GM18867 (cell line): ENCODE measurements at regions not wholly inside any gene's neighbourhood (a gene's known extent, or its start where the extent isn't known, plus 50 kb on each side); places are given as distances from the start of the nearest gene placed in this dataset.
"Not testable (repeated sequence)": the region's sequence is repeated elsewhere in the genome, so short reads cannot be mapped to it uniquely, and the experiment has no call there.

Experiments used
- ATAC-seq: cut with Tn5 transposase; IDR thresholded peaks from one replicate; pipeline ENCODE4 v1.9.1; 2021; ENCODE audit warnings: mild to moderate bottlenecking, moderate library complexity; ENCODE audit not compliant: unreplicated experiment

GRCh38 chr2:95762023-95763021 is 170.5 kb downstream of the TRIM43 start:
- not testable (repeated sequence) for ATAC-seq

DNA sequence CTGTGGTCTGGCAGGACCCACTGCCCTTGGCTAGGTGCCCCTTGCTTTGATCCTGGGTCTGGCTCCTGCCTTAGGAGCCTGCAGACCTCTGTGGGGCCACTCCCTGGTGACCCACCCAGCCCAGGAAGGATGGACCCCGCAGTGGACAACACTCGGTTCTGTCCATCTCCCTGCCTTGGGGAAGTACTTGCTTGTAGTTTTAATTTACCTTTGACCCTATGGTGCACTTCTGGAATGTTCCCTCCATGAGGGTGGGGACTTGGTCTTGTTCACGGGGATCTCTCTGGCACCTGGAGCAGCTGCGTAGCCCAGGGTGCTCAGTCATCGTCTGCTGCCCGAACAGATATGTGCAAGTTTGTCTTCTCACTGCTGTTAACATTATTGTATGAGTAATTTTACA is 171.3 kb downstream of the TRIM43 start:
- ATAC-seq, result not testable (repeated sequence)

- ATAC-seq, result not testable (repeated sequence)
Observed at GRCh38 chr2:95764966-95765365, 173.2 kb downstream of the TRIM43 start.

- ATAC-seq, result not testable (repeated sequence)
Observed at GRCh38 chr2:95765925-95766910, 174.4 kb downstream of the TRIM43 start.

DNA sequence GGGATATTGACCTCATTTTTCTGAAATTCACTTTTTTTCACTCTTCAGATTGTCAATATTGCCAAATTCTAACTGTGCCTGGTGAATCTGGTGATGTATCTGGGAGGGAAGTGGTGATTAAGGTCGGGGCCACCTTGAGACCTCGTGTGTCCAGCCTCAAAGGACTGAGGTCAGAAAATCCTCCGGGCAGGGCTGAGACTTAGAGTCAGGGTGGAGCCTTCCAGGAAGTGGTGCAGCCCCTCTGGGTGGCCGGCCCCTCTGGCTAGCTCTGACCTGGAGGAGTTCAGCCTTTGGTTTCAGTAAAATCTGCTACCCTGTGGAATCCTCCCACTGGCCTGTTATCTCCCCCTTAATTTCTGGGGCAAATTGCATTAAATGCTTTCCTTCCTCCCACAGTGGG is 175.7 kb downstream of the TRIM43 start:
- ATAC-seq, result not testable (repeated sequence)

DNA sequence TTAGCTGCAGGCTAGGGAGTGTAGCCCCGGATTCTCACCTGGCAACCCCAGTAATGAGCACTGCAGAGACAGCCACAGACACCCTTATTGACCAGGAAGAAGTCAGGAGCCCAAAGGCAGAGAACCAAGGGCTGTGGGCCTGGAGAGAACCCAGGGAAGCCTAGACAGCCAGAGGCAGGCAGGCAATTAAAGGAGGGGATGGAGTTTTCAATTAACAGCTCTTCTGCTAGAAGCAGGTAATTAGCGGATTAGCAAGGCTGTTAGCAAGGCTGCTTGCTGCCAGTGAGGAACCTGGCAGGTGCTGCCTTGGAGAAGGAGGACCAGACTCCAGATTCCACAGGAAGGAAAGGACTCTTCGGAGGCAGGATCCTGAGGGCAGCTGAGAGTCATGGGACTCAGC is 176.1 kb downstream of the TRIM43 start:
- ATAC-seq, result not testable (repeated sequence)

DNA sequence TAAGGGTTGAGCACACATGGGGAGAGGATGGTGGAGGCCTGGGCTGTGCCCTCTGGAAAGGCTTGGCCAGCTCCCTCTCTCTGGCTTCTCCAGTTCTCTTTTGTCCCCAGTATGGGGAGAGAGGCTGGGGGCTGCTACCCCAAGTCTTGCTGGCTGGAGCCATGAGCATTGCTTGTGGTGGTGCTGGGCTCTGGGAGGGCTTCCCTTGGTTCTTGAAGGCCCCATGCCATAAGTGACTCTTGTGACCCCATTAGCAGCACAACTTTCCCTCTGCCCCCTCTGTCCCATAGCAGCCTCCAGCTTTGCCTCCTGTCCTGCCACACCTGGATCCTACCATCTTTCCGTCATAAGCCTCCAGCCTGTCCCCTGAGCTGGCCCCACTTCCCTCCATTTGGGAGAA is 177.5 kb downstream of the TRIM43 start:
- ATAC-seq, result not testable (repeated sequence)

- not testable (repeated sequence) for ATAC-seq
Observed at GRCh38 chr2:95770726-95771125, 178.9 kb downstream of the TRIM43 start.

- ATAC-seq, result not testable (repeated sequence)
Observed at GRCh38 chr2:95774322-95775192, 182.8 kb downstream of the TRIM43 start.

DNA sequence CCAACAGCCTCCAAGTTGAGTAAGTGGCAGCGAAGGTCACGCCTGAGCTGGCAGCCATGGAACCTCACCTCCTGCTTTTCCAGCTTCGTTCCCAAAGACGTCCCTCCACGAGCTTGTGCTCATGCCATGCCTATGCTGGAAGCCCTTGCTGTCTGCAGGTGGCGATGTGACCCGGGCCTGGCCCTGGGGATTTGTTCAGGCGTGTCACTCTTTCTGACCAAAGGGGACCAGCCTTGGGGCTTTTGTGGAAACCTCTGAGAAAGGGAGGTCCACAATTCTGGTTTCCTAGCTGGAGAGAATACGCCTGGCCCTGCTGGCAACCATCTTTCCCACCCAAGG is 183.4 kb downstream of the TRIM43 start:
- not testable (repeated sequence) for ATAC-seq
